Adrenal gland (tissue), 9 donors: ENCODE measurements at regions not wholly inside any gene's neighbourhood (a gene's known extent, or its start where the extent isn't known, plus 50 kb on each side); places are given as distances from the start of the nearest gene placed in this dataset.
"Not testable (repeated sequence)": the region's sequence is repeated elsewhere in the genome, so short reads cannot be mapped to it uniquely, and the experiment has no call there.

Source experiments
- DNase-seq, 7 donors: peaks; one replicate each; pipeline ENCODE4 v3.0.0-alpha.2; 2019 to 2020
- H3K27ac ChIP-seq, 5 donors: fragments of 200-600 bp; sonication (generic) in 4 of 5; 1 replicate in 3 of 5; 2 replicates in 2 of 5; pipeline versions ENCODE4 v1.5.1 to v1.8.0; 2016 to 2020; ENCODE audit warnings: mild to moderate bottlenecking in 1 of 5
- H3K27me3 ChIP-seq: fragments of 200-600 bp; 2 replicates; pipeline ENCODE4 v1.8.0; 2021
- H3K36me3 ChIP-seq, 2 donors: fragments of 200-600 bp; replicated peaks in 1 of 2; 1 replicate in 1 of 2; 2 replicates in 1 of 2; pipeline versions ENCODE4 v1.5.1 to v1.8.0; 2018 to 2022
- H3K4me1 ChIP-seq, 2 donors: fragments of 200-600 bp; replicated peaks in 1 of 2; 1 replicate in 1 of 2; 2 replicates in 1 of 2; pipeline versions ENCODE4 v1.5.1 to v1.8.0; 2018 to 2021
- H3K4me3 ChIP-seq, 4 donors: fragments of 200-600 bp; sonication (generic) in 3 of 4; one replicate each; pipeline ENCODE4 v1.5.1; 2016 to 2018
- H3K9me3 ChIP-seq, 3 donors: fragments of 200-600 bp; sonication (generic) in 1 of 3; replicated peaks in 1 of 3; 1 replicate in 2 of 3; 2 replicates in 1 of 3; pipeline versions ENCODE4 v1.5.1 to v1.8.0; 2016 to 2021
- POLR2A ChIP-seq, 2 donors: fragments of 450-650 bp; IDR thresholded peaks; one replicate each; pipeline ENCODE4 v1.6.1; 2017; ENCODE audit warnings: antibody characterized with exemption in 2 of 2, mild to moderate bottlenecking in 2 of 2, moderate library complexity in 1 of 2
- WGBS, 4 donors: extraction: QIAGEN DNeasy Blood & Tissue Kit in 2 of 4; methylation state at CpG; one replicate each; pipeline versions ENCODE4 v1.1.5 to v1.1.7; 2013 to 2017; 5-methylcytosine and 5-hydroxymethylcytosine counted together
- intact Hi-C, 2 donors: fragments of 100-400 bp; cut with DNase I; formaldehyde crosslinking; loops; one replicate each; pipeline versions ENCODE4 v1.14.1 to v1.15.0; 2022 to 2023
- TF ChIP-seq, protein P1 (sequence below), 6 experiments: fragments of 450-650 bp in 4 of 6; fragments of 200-600 bp in 2 of 6; sonication (generic) in 1 of 6; IDR thresholded peaks; 1 replicate in 5 of 6; 2 replicates in 1 of 6; pipeline versions ENCODE4 v1.5.1 to v1.8.0; 2016 to 2021; ENCODE audit warnings: antibody characterized with exemption in 6 of 6, mild to moderate bottlenecking in 2 of 6, moderate library complexity in 1 of 6
- donor health status: healthy with polysubstance abuse.
- donor health status: Bipolar disorder and iron deficiency.
- donor health status: DM: yes; HTN: yes; CAD: no.
- donor health status: DM: no; HTN: no; CAD: no.
- donor health status: DM: no; HTN: no; CAD: no.

- H3K4me3 ChIP-seq: no peak overlapping the region
- intact Hi-C loops: no loop called here
- no peaks in the 10 kb centered on the region for H3K4me1 ChIP-seq
- no peak overlapping the region for H3K27ac ChIP-seq
- DNase-seq: no peak
- no peaks in the 10 kb centered on the region for H3K36me3 ChIP-seq
- no peak for TF ChIP-seq POLR2A (IDR thresholded peaks at IDR 0.05)
- TF ChIP-seq, protein P1, sequence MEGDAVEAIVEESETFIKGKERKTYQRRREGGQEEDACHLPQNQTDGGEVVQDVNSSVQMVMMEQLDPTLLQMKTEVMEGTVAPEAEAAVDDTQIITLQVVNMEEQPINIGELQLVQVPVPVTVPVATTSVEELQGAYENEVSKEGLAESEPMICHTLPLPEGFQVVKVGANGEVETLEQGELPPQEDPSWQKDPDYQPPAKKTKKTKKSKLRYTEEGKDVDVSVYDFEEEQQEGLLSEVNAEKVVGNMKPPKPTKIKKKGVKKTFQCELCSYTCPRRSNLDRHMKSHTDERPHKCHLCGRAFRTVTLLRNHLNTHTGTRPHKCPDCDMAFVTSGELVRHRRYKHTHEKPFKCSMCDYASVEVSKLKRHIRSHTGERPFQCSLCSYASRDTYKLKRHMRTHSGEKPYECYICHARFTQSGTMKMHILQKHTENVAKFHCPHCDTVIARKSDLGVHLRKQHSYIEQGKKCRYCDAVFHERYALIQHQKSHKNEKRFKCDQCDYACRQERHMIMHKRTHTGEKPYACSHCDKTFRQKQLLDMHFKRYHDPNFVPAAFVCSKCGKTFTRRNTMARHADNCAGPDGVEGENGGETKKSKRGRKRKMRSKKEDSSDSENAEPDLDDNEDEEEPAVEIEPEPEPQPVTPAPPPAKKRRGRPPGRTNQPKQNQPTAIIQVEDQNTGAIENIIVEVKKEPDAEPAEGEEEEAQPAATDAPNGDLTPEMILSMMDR (IDR thresholded peaks at IDR 0.05): no peak
- H3K9me3 ChIP-seq: no peaks in the 10 kb centered on the region
- 76 to 86% (median 84%) methylated on average over 7 of the region's 7 CpGs for WGBS, 4 donors
- H3K27me3 ChIP-seq: no peaks in the 10 kb centered on the region
These were observed 350.8 kb upstream of the C2CD4B start for GRCh38 chr15:62515696-62516395.

GRCh38 chr15:62517541-62517940 lies 352.5 kb upstream of the C2CD4B start:
- 49 to 97% (median 90%) methylated on average over 1 of the region's 1 CpG for WGBS, 4 donors
- H3K27ac ChIP-seq: no peak overlapping the region
- intact Hi-C loops: no loop called here
- no peaks in the 10 kb centered on the region for H3K27me3 ChIP-seq
- H3K9me3 ChIP-seq: no peaks in the 10 kb centered on the region
- no peak overlapping the region for H3K4me3 ChIP-seq
- no peaks in the 10 kb centered on the region for H3K36me3 ChIP-seq
- no peak for TF ChIP-seq POLR2A (IDR thresholded peaks at IDR 0.05)
- TF ChIP-seq, protein P1 (IDR thresholded peaks at IDR 0.05): no peak
- H3K4me1 ChIP-seq: no peaks in the 10 kb centered on the region
- DNase-seq: no peak

- H3K4me1 ChIP-seq, intact Hi-C loops, DNase-seq, H3K27ac ChIP-seq, H3K27me3 ChIP-seq, H3K4me3 ChIP-seq, H3K36me3 ChIP-seq, H3K9me3 ChIP-seq: not testable (repeated sequence)
- WGBS, 4 donors: 93 to 100% (median 97%) methylated on average over 6 of the region's 6 CpGs
These were observed 353.6 kb upstream of the C2CD4B start for GRCh38 chr15:62518666-62519065.

GRCh38 chr15:62519900-62520299 lies 354.8 kb upstream of the C2CD4B start:
- DNase-seq: no peak
- Histone ChIP-seq H3K9me3 (no peaks in the 10 kb centered on the region), H3K27ac (no peak overlapping the region), H3K27me3 (no peaks in the 10 kb centered on the region), H3K4me3 (no peak overlapping the region), H3K4me1 (no peaks in the 10 kb centered on the region), H3K36me3 (no peaks in the 10 kb centered on the region)
- TF ChIP-seq POLR2A (IDR thresholded peaks at IDR 0.05): no peak
- TF ChIP-seq, protein P1 (IDR thresholded peaks at IDR 0.05): no peak
- 71 to 93% (median 78%) methylated on average over 4 of the region's 4 CpGs for WGBS, 4 donors
- intact Hi-C loops: no loop called here

DNA sequence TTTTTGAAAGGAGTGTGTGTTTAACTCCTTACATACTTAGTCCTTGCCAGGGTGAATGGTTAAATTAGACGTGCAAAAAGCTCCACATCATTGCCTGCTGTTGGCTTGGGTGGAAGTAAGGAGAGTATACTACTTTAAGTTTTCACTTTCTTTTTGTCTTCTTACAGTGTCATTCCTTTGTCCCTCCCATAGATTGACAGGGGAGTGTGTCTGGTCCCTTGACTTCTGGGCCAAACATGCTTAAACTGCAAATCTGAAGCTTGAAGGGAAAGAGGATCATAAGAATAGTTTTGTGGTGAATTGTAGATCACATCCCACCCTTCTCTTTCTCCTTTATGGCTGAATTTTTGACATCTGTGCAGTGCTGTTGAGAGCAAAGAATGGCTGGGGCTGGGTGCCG lies 355.8 kb upstream of the C2CD4B start:
- intact Hi-C loops: no loop called here
- H3K27me3 ChIP-seq: no peaks in the 10 kb centered on the region
- no peaks in the 10 kb centered on the region for H3K9me3 ChIP-seq
- H3K27ac ChIP-seq: no peak overlapping the region
- TF ChIP-seq, protein P1 (IDR thresholded peaks at IDR 0.05): no peak
- TF ChIP-seq POLR2A (IDR thresholded peaks at IDR 0.05): no peak
- H3K36me3 ChIP-seq: no peaks in the 10 kb centered on the region
- no peaks in the 10 kb centered on the region for H3K4me1 ChIP-seq
- no peak for DNase-seq
- 93 to 99% (median 95%) methylated on average over 2 of the region's 2 CpGs for WGBS, 4 donors
- H3K4me3 ChIP-seq: no peak overlapping the region
